ENCODE measurements at regions not wholly inside any gene's neighbourhood (a gene's known extent, or its start where the extent isn't known, plus 50 kb on each side); places are given as distances from the start of the nearest gene placed in this dataset.

DNA sequence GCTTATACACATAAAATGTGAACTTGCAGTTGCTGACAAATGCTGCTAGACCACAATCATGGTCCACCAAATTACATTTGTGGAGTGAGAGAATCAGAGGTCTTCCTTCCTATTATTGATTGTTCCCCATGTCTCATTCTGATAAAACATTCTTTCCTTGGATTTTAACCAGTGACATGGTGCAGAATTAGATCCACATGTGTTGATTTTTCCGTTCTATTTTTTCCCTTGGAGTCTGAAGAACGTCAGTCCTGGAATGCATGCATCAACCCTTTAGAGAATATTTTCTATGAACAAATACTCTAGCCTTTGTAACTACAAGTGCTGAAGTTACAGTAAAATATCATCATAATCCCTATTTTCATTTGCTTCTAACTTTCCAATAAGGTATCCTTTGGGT is 170.7 kb upstream of the SPRY4 start:
- Histone ChIP-seq H3K4me3 (ENCODE audit: low read length) (no peak overlapping the region), H3K4me1 (ENCODE audit: low read length) (no peaks in the 10 kb centered on the region)
- TF ChIP-seq, protein P1, sequence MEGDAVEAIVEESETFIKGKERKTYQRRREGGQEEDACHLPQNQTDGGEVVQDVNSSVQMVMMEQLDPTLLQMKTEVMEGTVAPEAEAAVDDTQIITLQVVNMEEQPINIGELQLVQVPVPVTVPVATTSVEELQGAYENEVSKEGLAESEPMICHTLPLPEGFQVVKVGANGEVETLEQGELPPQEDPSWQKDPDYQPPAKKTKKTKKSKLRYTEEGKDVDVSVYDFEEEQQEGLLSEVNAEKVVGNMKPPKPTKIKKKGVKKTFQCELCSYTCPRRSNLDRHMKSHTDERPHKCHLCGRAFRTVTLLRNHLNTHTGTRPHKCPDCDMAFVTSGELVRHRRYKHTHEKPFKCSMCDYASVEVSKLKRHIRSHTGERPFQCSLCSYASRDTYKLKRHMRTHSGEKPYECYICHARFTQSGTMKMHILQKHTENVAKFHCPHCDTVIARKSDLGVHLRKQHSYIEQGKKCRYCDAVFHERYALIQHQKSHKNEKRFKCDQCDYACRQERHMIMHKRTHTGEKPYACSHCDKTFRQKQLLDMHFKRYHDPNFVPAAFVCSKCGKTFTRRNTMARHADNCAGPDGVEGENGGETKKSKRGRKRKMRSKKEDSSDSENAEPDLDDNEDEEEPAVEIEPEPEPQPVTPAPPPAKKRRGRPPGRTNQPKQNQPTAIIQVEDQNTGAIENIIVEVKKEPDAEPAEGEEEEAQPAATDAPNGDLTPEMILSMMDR (IDR thresholded peaks at IDR 0.05; ENCODE audit: low read depth, low read length): no peak
- TF ChIP-seq EZH2phosphoT487 (IDR thresholded peaks at IDR 0.05; ENCODE audit: low read depth): no peak

DNA sequence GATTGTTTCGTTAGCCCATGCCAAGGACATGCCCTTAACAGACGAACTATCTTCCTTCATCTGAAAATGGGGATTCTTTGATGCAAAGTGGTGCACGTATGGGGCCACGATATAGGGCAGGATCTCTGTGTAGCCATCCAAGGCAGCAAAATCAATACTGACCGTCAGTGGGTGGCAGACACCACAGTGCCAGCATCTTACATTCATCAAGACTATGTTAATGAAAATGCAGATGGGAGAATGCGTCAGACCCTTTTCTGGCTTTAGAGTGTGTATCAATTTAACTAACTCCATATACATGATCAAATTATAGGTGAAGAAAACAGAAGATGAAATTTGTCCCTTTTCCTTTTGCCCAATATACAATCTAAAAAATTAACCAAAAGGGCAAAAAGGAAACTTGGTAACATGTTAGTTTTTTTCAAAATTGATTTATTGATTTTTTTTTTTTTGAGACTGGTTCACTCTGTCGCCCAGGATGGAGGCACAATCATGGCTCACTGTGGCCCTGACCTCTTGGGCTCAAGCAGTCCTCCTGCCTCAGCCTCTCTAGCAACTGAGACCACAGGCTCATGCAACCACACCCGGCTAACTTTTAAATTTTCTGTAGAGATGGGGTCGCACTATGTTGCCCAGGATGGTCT is 169.2 kb upstream of the SPRY4 start:
- Histone ChIP-seq H3K9me3 (ENCODE audit: insufficient read depth, low read length) (no peaks in the 10 kb centered on the region), H2AFZ (ENCODE audit: low read depth, low read length) (no peak overlapping the region), H3K27ac (ENCODE audit: low read length) (no peak overlapping the region), H3K4me3 (ENCODE audit: low read length) (no peak overlapping the region), H3K36me3 (replicated peaks; ENCODE audit: low read depth, low read length) (no peaks in the 10 kb centered on the region), H4K20me1 (ENCODE audit: insufficient read depth, low read length) (no peaks in the 10 kb centered on the region), H3K79me2 (ENCODE audit: low read length) (no peaks in the 10 kb centered on the region), H3K9ac (ENCODE audit: low read length) (no peak overlapping the region), H3K4me2 (ENCODE audit: low read length) (no peak overlapping the region), H3K4me1 (ENCODE audit: low read length) (no peaks in the 10 kb centered on the region), H3K27me3 (ENCODE audit: low read depth, low read length) (no peaks in the 10 kb centered on the region)
- TF ChIP-seq, protein P1 (IDR thresholded peaks at IDR 0.05; ENCODE audit: low read depth, low read length): no peak
- TF ChIP-seq EZH2phosphoT487 (IDR thresholded peaks at IDR 0.05; ENCODE audit: low read depth): no peak

More for the DNA sequence above, 170.7 kb upstream of the SPRY4 start:
- Histone ChIP-seq H3K9me3 (ENCODE audit: insufficient read depth, low read length) (no peaks in the 10 kb centered on the region), H3K27ac (ENCODE audit: low read length) (no peak overlapping the region), H4K20me1 (ENCODE audit: insufficient read depth, low read length) (no peaks in the 10 kb centered on the region), H3K36me3 (replicated peaks; ENCODE audit: low read depth, low read length) (no peaks in the 10 kb centered on the region), H3K79me2 (ENCODE audit: low read length) (no peaks in the 10 kb centered on the region), H3K9ac (ENCODE audit: low read length) (no peak overlapping the region), H3K27me3 (ENCODE audit: low read depth, low read length) (no peaks in the 10 kb centered on the region), H2AFZ (ENCODE audit: low read depth, low read length) (no peak overlapping the region), H3K4me2 (ENCODE audit: low read length) (no peak overlapping the region)

DNA sequence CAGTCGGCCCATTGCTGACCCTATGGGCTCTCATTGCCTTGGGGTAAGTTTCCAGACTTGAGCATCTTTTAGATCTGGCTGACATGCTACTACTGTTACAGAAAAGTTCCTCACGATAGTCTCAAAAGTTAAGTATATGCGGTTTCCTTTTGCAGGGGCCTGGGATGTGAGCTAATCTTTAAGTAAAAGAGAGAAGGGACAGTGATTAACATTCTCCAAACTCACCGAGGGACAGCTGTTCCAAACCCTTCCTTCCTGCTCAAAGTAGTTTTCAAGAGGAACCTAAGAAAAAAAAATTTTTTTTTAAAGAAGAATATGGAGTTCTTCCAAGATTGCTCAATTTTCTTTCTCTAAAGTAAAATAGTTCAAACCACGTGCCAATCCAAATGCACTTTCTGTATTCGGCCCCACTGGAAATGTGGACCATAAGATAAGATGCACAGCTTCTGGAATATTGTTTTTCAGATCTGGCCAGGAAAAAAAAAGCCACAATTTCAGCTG is 168.0 kb upstream of the SPRY4 start:
- no peak overlapping the region for H3K9ac ChIP-seq (ENCODE audit: low read length)
- no peaks in the 10 kb centered on the region for H3K9me3 ChIP-seq (ENCODE audit: insufficient read depth, low read length)
- no peaks in the 10 kb centered on the region for H3K79me2 ChIP-seq (ENCODE audit: low read length)
- H3K4me2 ChIP-seq (ENCODE audit: low read length): no peak overlapping the region
- no peak overlapping the region for H2AFZ ChIP-seq (ENCODE audit: low read depth, low read length)
- H3K4me3 ChIP-seq (ENCODE audit: low read length): no peak overlapping the region
- no peaks in the 10 kb centered on the region for H3K4me1 ChIP-seq (ENCODE audit: low read length)
- no peaks in the 10 kb centered on the region for H3K36me3 ChIP-seq (replicated peaks; ENCODE audit: low read depth, low read length)
- no peak overlapping the region for H3K27ac ChIP-seq (ENCODE audit: low read length)
- no peaks in the 10 kb centered on the region for H3K27me3 ChIP-seq (ENCODE audit: low read depth, low read length)
- no peaks in the 10 kb centered on the region for H4K20me1 ChIP-seq (ENCODE audit: insufficient read depth, low read length)
- TF ChIP-seq, protein P1 (IDR thresholded peaks at IDR 0.05; ENCODE audit: low read depth, low read length): no peak
- no peak for TF ChIP-seq EZH2phosphoT487 (IDR thresholded peaks at IDR 0.05; ENCODE audit: low read depth)

DNA sequence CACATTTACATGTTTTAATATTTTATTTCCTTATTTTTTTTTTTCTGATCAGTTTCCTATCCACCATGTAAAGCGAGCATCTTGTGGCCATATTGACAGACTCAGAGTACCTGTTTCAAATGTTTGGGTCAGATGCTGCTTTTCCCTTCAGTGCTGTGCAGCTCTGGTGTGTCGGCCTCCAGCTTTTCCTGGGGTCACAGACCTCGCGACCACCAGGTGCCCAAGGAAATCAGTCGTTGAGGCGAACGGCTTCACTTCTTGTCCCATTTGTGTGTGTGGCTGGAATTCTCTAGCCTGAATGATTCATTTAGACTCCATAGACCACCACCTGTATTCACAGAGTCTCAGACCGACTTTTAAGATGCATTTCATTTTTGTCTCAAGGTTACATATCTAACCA is 166.9 kb upstream of the SPRY4 start:
- no peaks in the 10 kb centered on the region for H3K36me3 ChIP-seq (replicated peaks; ENCODE audit: low read depth, low read length)
- H3K27me3 ChIP-seq (ENCODE audit: low read depth, low read length): no peaks in the 10 kb centered on the region
- H3K27ac ChIP-seq (ENCODE audit: low read length): no peak overlapping the region
- no peak overlapping the region for H3K4me2 ChIP-seq (ENCODE audit: low read length)
- no peaks in the 10 kb centered on the region for H4K20me1 ChIP-seq (ENCODE audit: insufficient read depth, low read length)
- no peak overlapping the region for H3K9ac ChIP-seq (ENCODE audit: low read length)
- no peaks in the 10 kb centered on the region for H3K9me3 ChIP-seq (ENCODE audit: insufficient read depth, low read length)
- H2AFZ ChIP-seq (ENCODE audit: low read depth, low read length): no peak overlapping the region
- peaks cover 1% of the 10 kb centered on the region for H3K4me1 ChIP-seq (ENCODE audit: low read length)
- no peak for TF ChIP-seq EZH2phosphoT487 (IDR thresholded peaks at IDR 0.05; ENCODE audit: low read depth)
- TF ChIP-seq, protein P1 (IDR thresholded peaks at IDR 0.05; ENCODE audit: low read depth, low read length): no peak
- no peak overlapping the region for H3K4me3 ChIP-seq (ENCODE audit: low read length)
- H3K79me2 ChIP-seq (ENCODE audit: low read length): no peaks in the 10 kb centered on the region
